H1 (cell line): ENCODE measurements at regions not wholly inside any gene's neighbourhood (a gene's known extent, or its start where the extent isn't known, plus 50 kb on each side); places are given as distances from the start of the nearest gene placed in this dataset.

Experiments used
- CTCF ChIA-PET: fragments of 300-600 bp; sonication (Branson Sonifier 250); formaldehyde crosslinking; loops from one replicate; lab custom pipeline; 2021; ENCODE audit not compliant: partially characterized antibody; lab: Charles Lee
- POLR2A ChIA-PET: fragments of 300-600 bp; sonication (Branson Sonifier 250); formaldehyde crosslinking; loops from one replicate; lab custom pipeline; 2021; ENCODE audit warnings: inconsistent platforms; ENCODE audit not compliant: partially characterized antibody; lab: Charles Lee
- DNase-seq, 2 experiments: peaks; one replicate each; pipeline versions ENCODE4 v3.0.0 to v3.0.0-alpha.2; 2010 to 2022; ENCODE audit warnings: low spot score in 2 of 2, low read depth in 1 of 2, mixed read lengths in 1 of 2
- FAIRE-seq: peaks from 2 replicates; lab custom pipeline; 2011; peaks lifted over from hg19 to GRCh38; lab: Jason Lieb, UNC
- H2AFZ ChIP-seq: 2 replicates; pipeline ENCODE4 v1.8.1; 2012; ENCODE audit warnings: low read length, inconsistent platforms
- H2AK5ac ChIP-seq: 2 replicates; pipeline ENCODE4 v1.6.1; 2013; ENCODE audit warnings: low read depth, low read length
- H2BK120ac ChIP-seq: replicated peaks from 2 replicates; pipeline ENCODE3; 2013; ENCODE audit warnings: low read depth, low read length, inconsistent platforms
- H2BK12ac ChIP-seq: 2 replicates; pipeline ENCODE4 v1.6.1; 2013; ENCODE audit warnings: low read depth, low read length
- H2BK15ac ChIP-seq: 2 replicates; pipeline ENCODE4 v1.6.1; 2013; ENCODE audit warnings: low read length
- H2BK20ac ChIP-seq: 2 replicates; pipeline ENCODE4 v1.6.1; 2013; ENCODE audit warnings: low read length
- H2BK5ac ChIP-seq: 2 replicates; pipeline ENCODE4 v1.6.1; 2013; ENCODE audit warnings: low read depth, low read length
- H3K14ac ChIP-seq: 2 replicates; pipeline ENCODE4 v1.6.1; 2013; ENCODE audit warnings: inconsistent platforms; ENCODE audit not compliant: insufficient read length
- H3K18ac ChIP-seq: 2 replicates; pipeline ENCODE4 v1.6.1; 2013; ENCODE audit warnings: low read length; ENCODE audit errors: extremely low read depth
- H3K23ac ChIP-seq: 2 replicates; pipeline ENCODE4 v1.6.1; 2013; ENCODE audit warnings: inconsistent platforms; ENCODE audit not compliant: insufficient read length
- H3K23me2 ChIP-seq: 2 replicates; pipeline ENCODE4 v1.6.1; 2013; ENCODE audit warnings: low read depth, low read length
- H3K27ac ChIP-seq: 2 replicates; pipeline ENCODE4 v1.6.1; 2011; ENCODE audit warnings: low read depth, low read length, inconsistent platforms
- H3K27me3 ChIP-seq, 4 experiments: replicated peaks in 1 of 4; 1 replicate in 1 of 4; 2 replicates in 3 of 4; pipeline versions ENCODE4 v1.6.1 to v1.8.1; 2011 to 2013; ENCODE audit warnings: low read length in 3 of 4, mild to moderate bottlenecking in 3 of 4, inconsistent platforms in 2 of 4, mixed read lengths in 2 of 4, moderate library complexity in 1 of 4; ENCODE audit not compliant: control insufficient read depth in 3 of 4, insufficient read depth in 3 of 4; ENCODE audit errors: extremely low read depth in 1 of 4
- H3K36me3 ChIP-seq, 4 experiments: 2 replicates each; pipeline versions ENCODE4 v1.6.1 to v1.8.1; 2011 to 2013; ENCODE audit warnings: mild to moderate bottlenecking in 4 of 4, low read length in 3 of 4, moderate library complexity in 2 of 4, control low read depth in 1 of 4, inconsistent platforms in 1 of 4; ENCODE audit not compliant: insufficient read depth in 4 of 4, control insufficient read depth in 2 of 4
- H3K4ac ChIP-seq: replicated peaks from 2 replicates; pipeline ENCODE3; 2013; ENCODE audit warnings: low read length, low read depth, mixed read lengths, inconsistent platforms; ENCODE audit not compliant: insufficient read length
- H3K4me1 ChIP-seq, 4 experiments: replicated peaks in 1 of 4; 1 replicate in 1 of 4; 2 replicates in 3 of 4; pipeline versions ENCODE4 v1.6.1 to v1.8.1; 2011 to 2013; ENCODE audit warnings: low read length in 3 of 4, inconsistent platforms in 2 of 4, mixed read lengths in 1 of 4; ENCODE audit not compliant: insufficient read depth in 4 of 4, control insufficient read depth in 3 of 4
- H3K4me2 ChIP-seq, 2 experiments: 2 replicates each; pipeline versions ENCODE4 v1.6.1 to v1.8.1; 2011 to 2013; ENCODE audit warnings: low read depth in 2 of 2, low read length in 2 of 2, control low read depth in 1 of 2, inconsistent platforms in 1 of 2, mild to moderate bottlenecking in 1 of 2; ENCODE audit not compliant: insufficient read depth in 1 of 2
- H3K4me3 ChIP-seq, 4 experiments: fragments of 200-600, 300-600 bp in 1 of 4; sonication (generic), shearing (Covaris generic), sonication (Bioruptor Twin) in 1 of 4; 2 replicates each; pipeline versions ENCODE4 v1.5.1 to v1.8.1; 2011 to 2016; ENCODE audit warnings: low read length in 4 of 4, low read depth in 3 of 4, control low read depth in 2 of 4, inconsistent platforms in 2 of 4, mild to moderate bottlenecking in 2 of 4, mixed read lengths in 1 of 4, moderate library complexity in 1 of 4; ENCODE audit not compliant: insufficient read depth in 2 of 4; ENCODE audit errors: extremely low read depth in 1 of 4
- H3K56ac ChIP-seq: replicated peaks from 2 replicates; pipeline ENCODE3; 2013; ENCODE audit warnings: low read depth, mild to moderate bottlenecking, mixed read lengths, low read length, inconsistent platforms; ENCODE audit not compliant: insufficient read length
- H3K79me1 ChIP-seq: 2 replicates; pipeline ENCODE4 v1.6.1; 2013; ENCODE audit warnings: low read depth, low read length, control low read depth
- H3K79me2 ChIP-seq, 2 experiments: 2 replicates each; pipeline versions ENCODE4 v1.6.1 to v1.8.1; 2012 to 2013; ENCODE audit warnings: low read length in 2 of 2, mild to moderate bottlenecking in 2 of 2, inconsistent platforms in 1 of 2; ENCODE audit not compliant: insufficient read depth in 2 of 2, control insufficient read depth in 1 of 2
- H3K9ac ChIP-seq, 4 experiments: replicated peaks in 1 of 4; 1 replicate in 1 of 4; 2 replicates in 3 of 4; pipeline versions ENCODE4 v1.6.1 to v1.8.1; 2011 to 2013; ENCODE audit warnings: low read depth in 3 of 4, low read length in 3 of 4, control low read depth in 2 of 4, mild to moderate bottlenecking in 2 of 4, moderate library complexity in 2 of 4, inconsistent platforms in 1 of 4; ENCODE audit errors: extremely low read depth in 1 of 4
- H3K9me3 ChIP-seq, 2 experiments: 2 replicates each; pipeline versions ENCODE4 v1.6.1 to v1.8.1; 2012 to 2013; ENCODE audit warnings: mild to moderate bottlenecking in 2 of 2, moderate library complexity in 2 of 2, control low read depth in 1 of 2, inconsistent platforms in 1 of 2, low read depth in 1 of 2, low read length in 1 of 2, mixed read lengths in 1 of 2; ENCODE audit not compliant: insufficient read depth in 2 of 2
- H4K20me1 ChIP-seq, 2 experiments: replicated peaks in 1 of 2; 2 replicates each; pipeline versions ENCODE3 to v1.8.1; 2011 to 2013; ENCODE audit warnings: inconsistent platforms in 2 of 2, low read length in 2 of 2, mild to moderate bottlenecking in 1 of 2; ENCODE audit not compliant: insufficient read depth in 2 of 2, control insufficient read depth in 1 of 2
- H4K5ac ChIP-seq: 2 replicates; pipeline ENCODE4 v1.6.1; 2013; ENCODE audit warnings: low read length, low read depth, mixed read lengths, inconsistent platforms; ENCODE audit not compliant: insufficient read length
- H4K8ac ChIP-seq: 2 replicates; pipeline ENCODE4 v1.8.0; 2013; ENCODE audit warnings: mild to moderate bottlenecking, moderate library complexity, low read length, inconsistent platforms; ENCODE audit not compliant: insufficient read depth; ENCODE audit errors: extremely low read depth
- H4K91ac ChIP-seq: replicated peaks from 2 replicates; pipeline ENCODE3; 2013; ENCODE audit warnings: low read length, mixed read lengths, inconsistent platforms; ENCODE audit not compliant: insufficient read length
- KDM1A ChIP-seq: fragments of 200-600, 300-600 bp; sonication (generic); IDR thresholded peaks from 2 replicates; pipeline ENCODE4 v1.7.1; 2016; ENCODE audit warnings: mild to moderate bottlenecking, low read length, borderline replicate concordance
- KDM5A ChIP-seq: fragments of 200-600 bp; IDR thresholded peaks from 2 replicates; pipeline ENCODE4 v1.7.1; 2012; ENCODE audit warnings: mild to moderate bottlenecking, low read length, inconsistent platforms, mixed read lengths
- NRF1 ChIP-seq: IDR thresholded peaks from 2 replicates; pipeline ENCODE4 v1.6.1; 2011; ENCODE audit warnings: mild to moderate bottlenecking, low read depth, low read length, improper control_type of control experiment
- PHF8 ChIP-seq: fragments of 200-600 bp; sonication (generic); conservative IDR thresholded peaks from 2 replicates; pipeline ENCODE4 v1.7.1; 2012; ENCODE audit warnings: low read depth, mild to moderate bottlenecking, inconsistent platforms, low read length, moderate library complexity
- TBP ChIP-seq: IDR thresholded peaks from 2 replicates; pipeline ENCODE4 v1.6.1; 2011; ENCODE audit warnings: low read depth, low read length, improper control_type of control experiment
- USF2 ChIP-seq: IDR thresholded peaks from 2 replicates; pipeline ENCODE4 v1.6.1; 2011; ENCODE audit warnings: low read length, improper control_type of control experiment
- WGBS, 2 experiments: shearing (Covaris generic) in 1 of 2; methylation state at CpG; one replicate each; pipeline versions ENCODE4 v1.1.6 to v1.1.7; 2013 to 2015; ENCODE audit warnings: low lambda C conversion rate in 2 of 2, mixed read lengths in 2 of 2, inconsistent platforms in 1 of 2, low coverage in 1 of 2, missing lambda C conversion rate in 1 of 2; ENCODE audit not compliant: insufficient replicate concordance in 2 of 2, insufficient coverage in 1 of 2, insufficient read length in 1 of 2; ENCODE audit errors: extremely low coverage in 1 of 2, missing lambda C conversion rate in 1 of 2; 5-methylcytosine and 5-hydroxymethylcytosine counted together
- TF ChIP-seq, protein P1 (sequence below): IDR thresholded peaks from 2 replicates; pipeline ENCODE4 v1.6.1; 2012; ENCODE audit warnings: low read length, inconsistent platforms

DNA sequence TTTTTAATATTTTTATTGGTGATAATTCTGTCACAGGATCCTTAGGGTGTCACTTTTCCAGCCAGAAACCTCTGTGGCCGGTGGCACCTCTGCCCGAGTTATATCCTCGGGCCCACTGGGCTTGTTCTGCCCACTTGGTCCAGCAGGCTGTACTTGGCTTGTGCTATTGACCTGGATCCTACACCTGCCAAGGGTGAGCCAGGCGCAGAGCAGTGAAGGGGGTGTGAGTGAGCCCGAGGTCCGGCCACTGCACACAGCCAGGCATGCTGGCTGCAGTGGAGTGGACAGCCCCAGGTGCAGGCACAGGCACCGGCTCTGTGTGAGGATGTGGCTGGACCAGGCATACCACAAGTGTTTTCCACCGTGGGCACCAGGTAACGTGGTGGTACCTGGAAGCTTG lies 54.7 kb upstream of the NUDT6 start:
- H2BK12ac ChIP-seq = no peak overlapping the region
- WGBS, 2 experiments = 93% methylated on average over 9 of the region's 9 CpGs; no CpG with 5 or more reads in 1 of the 2 experiments
- H3K9ac ChIP-seq = no peak overlapping the region
- H3K9me3 ChIP-seq = peaks cover 31 to 38% of the 10 kb centered on the region in 2 experiments
- H3K79me2 ChIP-seq = peaks cover 0 to 4% of the 10 kb centered on the region in 2 experiments; a peak in 1 of 4 replicates
- no peak overlapping the region for H3K18ac ChIP-seq
- no peak overlapping the region for H3K4me2 ChIP-seq
- no peak overlapping the region for H3K4me3 ChIP-seq
- no peaks in the 10 kb centered on the region for H3K79me1 ChIP-seq
- H4K91ac ChIP-seq = no peak overlapping the region
- no peaks in the 10 kb centered on the region for H3K23me2 ChIP-seq
- no peak overlapping the region for H2BK5ac ChIP-seq
- no peak overlapping the region for H2AFZ ChIP-seq
- FAIRE-seq (no peak), DNase-seq (no peak)
- no peak overlapping the region for H2AK5ac ChIP-seq
- H4K8ac ChIP-seq = no peak overlapping the region
- H2BK120ac ChIP-seq = no peak overlapping the region
- no peak overlapping the region for H2BK15ac ChIP-seq
- H3K4ac ChIP-seq = no peak overlapping the region
- H3K4me1 ChIP-seq = no peaks in the 10 kb centered on the region
- H3K36me3 ChIP-seq = peaks cover 0 to 41% (median 14%) of the 10 kb centered on the region in 4 experiments; a peak in 6 of 8 replicates
- no peak overlapping the region for H3K56ac ChIP-seq
- no peak overlapping the region for H3K14ac ChIP-seq
- no peaks in the 10 kb centered on the region for H4K20me1 ChIP-seq
- ChIA-PET CTCF (interaction anchor here (1.3 to 1.5 kb wide), 2 partner anchors 13 to 18 kb away, joined by 3 to 5 read pairs; no protein-coding TSS in a partner anchor), POLR2A (interaction anchor here (1.4 kb wide), 1 partner anchor 9 kb away, joined by 4 read pairs; no protein-coding TSS in a partner anchor)
- H3K23ac ChIP-seq = no peak overlapping the region
- no peak overlapping the region for H4K5ac ChIP-seq
- no peaks in the 10 kb centered on the region for H3K27me3 ChIP-seq
- H2BK20ac ChIP-seq = no peak overlapping the region
- no peak overlapping the region for H3K27ac ChIP-seq
- no peak for TF ChIP-seq PHF8
- no peak for TF ChIP-seq USF2
- no peak for TF ChIP-seq NRF1
- TF ChIP-seq, protein P1, sequence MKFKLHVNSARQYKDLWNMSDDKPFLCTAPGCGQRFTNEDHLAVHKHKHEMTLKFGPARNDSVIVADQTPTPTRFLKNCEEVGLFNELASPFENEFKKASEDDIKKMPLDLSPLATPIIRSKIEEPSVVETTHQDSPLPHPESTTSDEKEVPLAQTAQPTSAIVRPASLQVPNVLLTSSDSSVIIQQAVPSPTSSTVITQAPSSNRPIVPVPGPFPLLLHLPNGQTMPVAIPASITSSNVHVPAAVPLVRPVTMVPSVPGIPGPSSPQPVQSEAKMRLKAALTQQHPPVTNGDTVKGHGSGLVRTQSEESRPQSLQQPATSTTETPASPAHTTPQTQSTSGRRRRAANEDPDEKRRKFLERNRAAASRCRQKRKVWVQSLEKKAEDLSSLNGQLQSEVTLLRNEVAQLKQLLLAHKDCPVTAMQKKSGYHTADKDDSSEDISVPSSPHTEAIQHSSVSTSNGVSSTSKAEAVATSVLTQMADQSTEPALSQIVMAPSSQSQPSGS = no peak
- no peak for TF ChIP-seq KDM1A
- TF ChIP-seq TBP = no peak
- TF ChIP-seq KDM5A = no peak
